ENCODE measurements at regions not wholly inside any gene's neighbourhood (a gene's known extent, or its start where the extent isn't known, plus 50 kb on each side); places are given as distances from the start of the nearest gene placed in this dataset.

GRCh38 chr17:77693776-77694175 lies 264.7 kb upstream of the TNRC6C start:
- CTCF ChIA-PET, result no interaction called here
- Histone ChIP-seq H3K36me3 (ENCODE audit: insufficient read depth, low read length) (no peaks in the 10 kb centered on the region), H3K9me3 (ENCODE audit: control insufficient read depth in 1 of 2, insufficient read depth in 1 of 2, low read length in 2 of 2) (no peaks in the 10 kb centered on the region), H3K4me3 (ENCODE audit: low read length) (no peak overlapping the region), H3K27ac (ENCODE audit: low read depth in 1 of 2, low read length in 2 of 2) (no peak overlapping the region), H3K4me1 (ENCODE audit: insufficient read depth, low read length) (peaks cover 56% of the 10 kb centered on the region), H3K27me3 (ENCODE audit: control insufficient read depth in 1 of 2, insufficient read depth in 2 of 2, low read length in 2 of 2) (peaks cover 5% of the 10 kb centered on the region in 2 experiments)
- Mint-ChIP-seq H3K4me1 (ENCODE audit: low read depth) (peaks cover 54% of the 10 kb centered on the region), H3K4me3 (no peak overlapping the region), H3K27me3 (no peaks in the 10 kb centered on the region), H3K36me3 (ENCODE audit: low read depth) (no peaks in the 10 kb centered on the region), H3K27ac (no peak overlapping the region), H3K9me3 (no peaks in the 10 kb centered on the region)
- no peak for DNase-seq
- POLR2A ChIA-PET, result no interaction called here
- intact Hi-C loops (cut with DNase I, micrococcal nuclease), result loop anchor here in 1 of 2 experiments (10.0 kb wide), 1 partner anchor 49 kb away; no protein-coding TSS in a partner anchor
- no peak for ATAC-seq (ENCODE audit: poor library complexity)
- no peak for TF ChIP-seq CTCF (IDR thresholded peaks at IDR 0.05)

- TF ChIP-seq CTCF (IDR thresholded peaks at IDR 0.05), result no peak
- no peak for DNase-seq
- intact Hi-C loops (cut with DNase I, micrococcal nuclease), result loop anchor here in 1 of 2 experiments (10.0 kb wide), 1 partner anchor 50 kb away; no protein-coding TSS in a partner anchor
- no peak for ATAC-seq (ENCODE audit: poor library complexity)
- Mint-ChIP-seq H3K27me3 (no peaks in the 10 kb centered on the region), H3K27ac (no peak overlapping the region), H3K36me3 (ENCODE audit: low read depth) (no peaks in the 10 kb centered on the region), H3K4me1 (ENCODE audit: low read depth) (peaks cover 56% of the 10 kb centered on the region), H3K4me3 (no peak overlapping the region), H3K9me3 (no peaks in the 10 kb centered on the region)
- H3K36me3 ChIP-seq (ENCODE audit: insufficient read depth, low read length), result no peaks in the 10 kb centered on the region
- no peaks in the 10 kb centered on the region for H3K9me3 ChIP-seq (ENCODE audit: control insufficient read depth in 1 of 2, insufficient read depth in 1 of 2, low read length in 2 of 2)
- H3K4me3 ChIP-seq (ENCODE audit: low read length), result no peak overlapping the region
- H3K27ac ChIP-seq (ENCODE audit: low read depth in 1 of 2, low read length in 2 of 2), result no peak overlapping the region
- peaks cover 5% of the 10 kb centered on the region in 2 experiments for H3K27me3 ChIP-seq (ENCODE audit: control insufficient read depth in 1 of 2, insufficient read depth in 2 of 2, low read length in 2 of 2)
- POLR2A ChIA-PET, result no interaction called here
- CTCF ChIA-PET, result no interaction called here
- H3K4me1 ChIP-seq (ENCODE audit: insufficient read depth, low read length), result peaks cover 56% of the 10 kb centered on the region
Observed at GRCh38 chr17:77694391-77695363, 263.8 kb upstream of the TNRC6C start.

- Histone ChIP-seq H3K36me3 (ENCODE audit: insufficient read depth, low read length) (no peaks in the 10 kb centered on the region), H3K27ac (ENCODE audit: low read depth in 1 of 2, low read length in 2 of 2) (no peak overlapping the region), H3K4me1 (ENCODE audit: insufficient read depth, low read length) (peaks cover 49% of the 10 kb centered on the region), H3K9me3 (ENCODE audit: control insufficient read depth in 1 of 2, insufficient read depth in 1 of 2, low read length in 2 of 2) (no peaks in the 10 kb centered on the region), H3K4me3 (ENCODE audit: low read length) (no peak overlapping the region), H3K27me3 (ENCODE audit: control insufficient read depth in 1 of 2, insufficient read depth in 2 of 2, low read length in 2 of 2) (peaks cover 5% of the 10 kb centered on the region in 2 experiments)
- no peaks in the 10 kb centered on the region for H3K9me3 Mint-ChIP-seq
- H3K36me3 Mint-ChIP-seq (ENCODE audit: low read depth), result no peaks in the 10 kb centered on the region
- DNase-seq, result no peak
- POLR2A ChIA-PET, result interaction anchor here (1.7 to 2.3 kb wide), 2 partner anchors 28 to 262 kb away, joined by 5 to 12 read pairs; partner anchors contain the start of gene TNRC6C
- CTCF ChIA-PET, result no interaction called here
- ATAC-seq (ENCODE audit: poor library complexity), result no peak
- H3K4me1 Mint-ChIP-seq (ENCODE audit: low read depth), result peaks cover 53% of the 10 kb centered on the region
- no peak overlapping the region for H3K4me3 Mint-ChIP-seq
- intact Hi-C loops (cut with DNase I, micrococcal nuclease), result loop anchor here in 1 of 2 experiments (10.0 kb wide), 1 partner anchor 51 kb away; no protein-coding TSS in a partner anchor
- no peaks in the 10 kb centered on the region for H3K27me3 Mint-ChIP-seq
- no peak for TF ChIP-seq CTCF (IDR thresholded peaks at IDR 0.05)
- H3K27ac Mint-ChIP-seq, result no peak overlapping the region
Observed at GRCh38 chr17:77695386-77695785, 263.1 kb upstream of the TNRC6C start.
